Stimulated activated naive CD8-positive, alpha-beta T cell treated with anti-CD3 and anti-CD28 coated beads, Interleukin-15, amount 100 ng/mL, for 72 hours (primary cell): ENCODE measurements at regions not wholly inside any gene's neighbourhood (a gene's known extent, or its start where the extent isn't known, plus 50 kb on each side); places are given as distances from the start of the nearest gene placed in this dataset.
"Not testable (repeated sequence)": the region's sequence is repeated elsewhere in the genome, so short reads cannot be mapped to it uniquely, and the experiment has no call there.

ENCODE experiments used
- ATAC-seq: fragments of 150-1000 bp; cut with Tn5 transposase; 2 replicates; pipeline ENCODE4 v1.10.0; 2021; ENCODE audit warnings: mild to moderate bottlenecking, moderate library complexity
- DNase-seq, 2 donors: peaks; one replicate each; pipeline ENCODE4 v3.0.0; 2021 to 2022
- H3K27ac Mint-ChIP-seq, 2 donors: one replicate each; pipeline ENCODE4 v1.8.0; 2022; ENCODE audit warnings: mild to moderate bottlenecking in 2 of 2, mixed read lengths in 2 of 2, moderate library complexity in 2 of 2
- H3K27me3 Mint-ChIP-seq: one replicate; pipeline ENCODE4 v1.8.0; 2022; ENCODE audit warnings: mixed read lengths
- H3K4me1 Mint-ChIP-seq: one replicate; pipeline ENCODE4 v1.8.0; 2022; ENCODE audit warnings: mild to moderate bottlenecking, mixed read lengths
- H3K4me3 Mint-ChIP-seq, 2 donors: one replicate each; pipeline ENCODE4 v1.8.0; 2022; ENCODE audit warnings: mild to moderate bottlenecking in 2 of 2, mixed read lengths in 2 of 2, moderate library complexity in 1 of 2
- H3K9me3 Mint-ChIP-seq, 2 donors: one replicate each; pipeline ENCODE4 v1.8.0; 2022; ENCODE audit warnings: mixed read lengths in 2 of 2

GRCh38 chrX:4547213-4547836 lies 833.9 kb upstream of the PRKX start:
- no peak overlapping the region for H3K27ac Mint-ChIP-seq
- no peaks in the 10 kb centered on the region for H3K27me3 Mint-ChIP-seq
- no peak overlapping the region for H3K4me3 Mint-ChIP-seq
- no peaks in the 10 kb centered on the region for H3K4me1 Mint-ChIP-seq
- DNase-seq = peak; percentile 2 to 19
- no peak for ATAC-seq
- H3K9me3 Mint-ChIP-seq = no peaks in the 10 kb centered on the region

- DNase-seq, H3K27me3 Mint-ChIP-seq, H3K27ac Mint-ChIP-seq, ATAC-seq, H3K9me3 Mint-ChIP-seq, H3K4me1 Mint-ChIP-seq, H3K4me3 Mint-ChIP-seq: not testable (repeated sequence)
Measured at GRCh38 chrX:4546178-4546577, 832.7 kb upstream of the PRKX start.

- ATAC-seq (no peak), DNase-seq (no peak)
- Mint-ChIP-seq H3K4me1 (no peaks in the 10 kb centered on the region), H3K27me3 (no peaks in the 10 kb centered on the region), H3K9me3 (no peaks in the 10 kb centered on the region), H3K27ac (no peak overlapping the region), H3K4me3 (no peak overlapping the region)
Measured at GRCh38 chrX:4528247-4528646, 814.8 kb upstream of the PRKX start.

GRCh38 chrX:4485912-4486311 lies 772.5 kb upstream of the PRKX start:
- no peak for ATAC-seq
- DNase-seq = no peak
- Mint-ChIP-seq H3K4me3 (no peak overlapping the region), H3K4me1 (no peaks in the 10 kb centered on the region), H3K27me3 (no peaks in the 10 kb centered on the region), H3K9me3 (no peaks in the 10 kb centered on the region), H3K27ac (no peak overlapping the region)

- Mint-ChIP-seq H3K27ac (no peak overlapping the region), H3K27me3 (no peaks in the 10 kb centered on the region), H3K9me3 (no peaks in the 10 kb centered on the region)
Measured at GRCh38 chrX:4484266-4484665, 770.8 kb upstream of the PRKX start.

GRCh38 chrX:4451591-4451990 lies 738.1 kb upstream of the PRKX start:
- Mint-ChIP-seq H3K9me3 (peaks cover 3 to 21% of the 10 kb centered on the region in 2 donors), H3K4me3 (no peak overlapping the region), H3K4me1 (no peaks in the 10 kb centered on the region), H3K27me3 (no peaks in the 10 kb centered on the region), H3K27ac (no peak overlapping the region)
- DNase-seq (no peak), ATAC-seq (no peak)

More at GRCh38 chrX:4484266-4484665, 770.8 kb upstream of the PRKX start:
- Mint-ChIP-seq H3K4me3 (no peak overlapping the region), H3K4me1 (no peaks in the 10 kb centered on the region)
- no peak for DNase-seq
- ATAC-seq = no peak

GRCh38 chrX:4450177-4450576 lies 736.7 kb upstream of the PRKX start:
- H3K4me1 Mint-ChIP-seq = no peaks in the 10 kb centered on the region
- H3K27ac Mint-ChIP-seq = no peak overlapping the region
- no peak overlapping the region for H3K4me3 Mint-ChIP-seq
- H3K27me3 Mint-ChIP-seq = no peaks in the 10 kb centered on the region
- H3K9me3 Mint-ChIP-seq = peaks cover 3 to 21% of the 10 kb centered on the region in 2 donors
- ATAC-seq (no peak), DNase-seq (no peak)

GRCh38 chrX:4435905-4436304 lies 722.5 kb upstream of the PRKX start:
- H3K27ac Mint-ChIP-seq = no peak overlapping the region
- H3K4me3 Mint-ChIP-seq = no peak overlapping the region
- H3K4me1 Mint-ChIP-seq = no peaks in the 10 kb centered on the region
- DNase-seq = no peak
- H3K9me3 Mint-ChIP-seq = no peaks in the 10 kb centered on the region
- H3K27me3 Mint-ChIP-seq = no peaks in the 10 kb centered on the region
- ATAC-seq = no peak

- Mint-ChIP-seq H3K9me3 (peaks cover 0 to 8% of the 10 kb centered on the region in 2 donors), H3K27me3 (no peaks in the 10 kb centered on the region), H3K4me3 (no peak overlapping the region), H3K4me1 (no peaks in the 10 kb centered on the region), H3K27ac (no peak overlapping the region)
- DNase-seq (no peak), ATAC-seq (no peak)
Measured at GRCh38 chrX:4397471-4397870, 684.0 kb upstream of the PRKX start.

- Mint-ChIP-seq H3K9me3 (peaks cover 5 to 8% of the 10 kb centered on the region in 2 donors), H3K27ac (no peak overlapping the region), H3K4me1 (no peaks in the 10 kb centered on the region), H3K4me3 (no peak overlapping the region), H3K27me3 (no peaks in the 10 kb centered on the region)
- ATAC-seq = no peak
- DNase-seq = no peak
Measured at GRCh38 chrX:4382273-4382672, 668.8 kb upstream of the PRKX start.

- Mint-ChIP-seq H3K27ac (no peak overlapping the region), H3K9me3 (peaks cover 5 to 8% of the 10 kb centered on the region in 2 donors), H3K4me1 (no peaks in the 10 kb centered on the region), H3K27me3 (no peaks in the 10 kb centered on the region), H3K4me3 (no peak overlapping the region)
- DNase-seq (no peak), ATAC-seq (no peak)
Measured at GRCh38 chrX:4380710-4381109, 667.3 kb upstream of the PRKX start.

- peaks cover 5 to 8% of the 10 kb centered on the region in 2 donors for H3K9me3 Mint-ChIP-seq
- no peaks in the 10 kb centered on the region for H3K4me1 Mint-ChIP-seq
- H3K27ac Mint-ChIP-seq = no peak overlapping the region
- no peak for DNase-seq
- H3K4me3 Mint-ChIP-seq = no peak overlapping the region
- no peaks in the 10 kb centered on the region for H3K27me3 Mint-ChIP-seq
- no peak for ATAC-seq
Measured at GRCh38 chrX:4379071-4379470, 665.6 kb upstream of the PRKX start.

- no peak overlapping the region for H3K4me3 Mint-ChIP-seq
Measured at GRCh38 chrX:4373791-4374190, 660.3 kb upstream of the PRKX start.

GRCh38 chrX:4358577-4358976 lies 645.1 kb upstream of the PRKX start:
- no peak overlapping the region for H3K4me3 Mint-ChIP-seq
- peaks cover 0 to 7% of the 10 kb centered on the region in 2 donors for H3K9me3 Mint-ChIP-seq
- H3K4me1 Mint-ChIP-seq = no peaks in the 10 kb centered on the region
- no peak overlapping the region for H3K27ac Mint-ChIP-seq
- no peaks in the 10 kb centered on the region for H3K27me3 Mint-ChIP-seq
- ATAC-seq (no peak), DNase-seq (no peak)

More at GRCh38 chrX:4373791-4374190, 660.3 kb upstream of the PRKX start:
- H3K27me3 Mint-ChIP-seq = no peaks in the 10 kb centered on the region
- H3K4me1 Mint-ChIP-seq = no peaks in the 10 kb centered on the region
- no peak for ATAC-seq
- H3K27ac Mint-ChIP-seq = no peak overlapping the region
- DNase-seq = no peak
- peaks cover 2 to 3% of the 10 kb centered on the region in 2 donors for H3K9me3 Mint-ChIP-seq

GRCh38 chrX:4322916-4323315 lies 609.5 kb upstream of the PRKX start:
- Mint-ChIP-seq H3K27ac (no peak overlapping the region), H3K4me3 (no peak overlapping the region), H3K4me1 (no peaks in the 10 kb centered on the region), H3K27me3 (no peaks in the 10 kb centered on the region), H3K9me3 (no peaks in the 10 kb centered on the region)
- no peak for ATAC-seq
- DNase-seq = no peak

- Mint-ChIP-seq H3K27me3 (no peaks in the 10 kb centered on the region), H3K9me3 (no peaks in the 10 kb centered on the region), H3K27ac (no peak overlapping the region), H3K4me3 (no peak overlapping the region), H3K4me1 (no peaks in the 10 kb centered on the region)
- DNase-seq (no peak), ATAC-seq (no peak)
Measured at GRCh38 chrX:4320436-4320947, 607.0 kb upstream of the PRKX start.

GRCh38 chrX:4315891-4316290 lies 602.4 kb upstream of the PRKX start:
- no peak for ATAC-seq
- Mint-ChIP-seq H3K27ac (no peak overlapping the region), H3K27me3 (no peaks in the 10 kb centered on the region), H3K9me3 (peaks cover 0 to 14% of the 10 kb centered on the region in 2 donors), H3K4me3 (no peak overlapping the region), H3K4me1 (no peaks in the 10 kb centered on the region)
- DNase-seq = no peak
